GM23338 (cell line): ENCODE measurements at regions not wholly inside any gene's neighbourhood (a gene's known extent, or its start where the extent isn't known, plus 50 kb on each side); places are given as distances from the start of the nearest gene placed in this dataset.

ENCODE experiments used
- ATAC-seq: fragments of 200-7000 bp; cut with Tn5 transposase; 3 replicates; pipeline ENCODE4 v1.9.1; 2020
- DNase-seq: peaks from one replicate; pipeline ENCODE4 v3.0.0-alpha.2; 2015; ENCODE audit warnings: low spot score
- H2AFZ ChIP-seq: fragments of 200-600 bp; sonication (generic); 2 replicates; pipeline ENCODE4 v1.8.0; 2016; ENCODE audit warnings: antibody characterized with exemption, mild to moderate bottlenecking, moderate library complexity
- H3F3A ChIP-seq: fragments of 200-600 bp; sonication (generic); replicated peaks from 2 replicates; pipeline ENCODE4 v1.8.0; 2017; ENCODE audit warnings: antibody characterized with exemption, mixed run types, low read depth
- H3K27ac ChIP-seq: fragments of 200-600 bp; sonication (generic); 2 replicates; pipeline ENCODE4 v1.6.1; 2016; ENCODE audit warnings: low read depth
- H3K27me3 ChIP-seq: fragments of 200-600 bp; sonication (generic); 2 replicates; pipeline ENCODE4 v1.8.0; 2016; ENCODE audit warnings: mild to moderate bottlenecking, mixed run types, moderate library complexity; ENCODE audit not compliant: insufficient read depth
- H3K36me3 ChIP-seq: fragments of 200-600 bp; sonication (generic); 2 replicates; pipeline ENCODE4 v1.8.0; 2016; ENCODE audit warnings: mild to moderate bottlenecking; ENCODE audit not compliant: insufficient read depth
- H3K4me1 ChIP-seq: fragments of 200-600 bp; sonication (generic); 2 replicates; pipeline ENCODE4 v1.8.0; 2016; ENCODE audit warnings: mild to moderate bottlenecking, moderate library complexity; ENCODE audit not compliant: insufficient read depth
- H3K4me2 ChIP-seq: fragments of 200-600 bp; sonication (generic); 2 replicates; pipeline ENCODE4 v1.7.1; 2017; ENCODE audit warnings: mixed run types
- H3K4me3 ChIP-seq: fragments of 200-600 bp; sonication (generic); 2 replicates; pipeline ENCODE4 v1.6.1; 2016; ENCODE audit warnings: mixed run types
- H3K79me2 ChIP-seq: fragments of 200-600 bp; sonication (generic); replicated peaks from 2 replicates; pipeline ENCODE4 v1.8.0; 2017; ENCODE audit warnings: mild to moderate bottlenecking; ENCODE audit not compliant: insufficient read depth
- H3K9me2 ChIP-seq: fragments of 200-600 bp; sonication (generic); 2 replicates; pipeline ENCODE4 v1.8.0; 2017; ENCODE audit not compliant: insufficient read depth
- H4K20me1 ChIP-seq: fragments of 200-600 bp; sonication (generic); replicated peaks from 2 replicates; pipeline ENCODE4 v1.8.0; 2017; ENCODE audit warnings: mild to moderate bottlenecking; ENCODE audit not compliant: insufficient read depth
- H3K27ac Mint-ChIP-seq: 2 replicates; pipeline ENCODE4 v1.8.0; 2020; ENCODE audit warnings: inconsistent platforms, mild to moderate bottlenecking, moderate library complexity, mixed read lengths
- H3K27me3 Mint-ChIP-seq: 3 replicates; pipeline ENCODE4 v1.8.0; 2022; ENCODE audit warnings: low read depth, mild to moderate bottlenecking, moderate library complexity, mixed read lengths, inconsistent platforms; ENCODE audit not compliant: insufficient read depth, poor library complexity
- H3K36me3 Mint-ChIP-seq: 3 replicates; pipeline ENCODE4 v1.8.0; 2021; ENCODE audit warnings: low read depth, mild to moderate bottlenecking, inconsistent platforms, moderate library complexity, mixed read lengths
- H3K4me1 Mint-ChIP-seq: 3 replicates; pipeline ENCODE4 v1.8.0; 2020; ENCODE audit warnings: mild to moderate bottlenecking, inconsistent platforms, mixed read lengths
- H3K4me3 Mint-ChIP-seq: 3 replicates; pipeline ENCODE4 v1.8.0; 2021; ENCODE audit warnings: moderate library complexity, mild to moderate bottlenecking, inconsistent platforms, mixed read lengths
- H3K9me3 Mint-ChIP-seq: 3 replicates; pipeline ENCODE4 v1.8.0; 2020; ENCODE audit warnings: moderate library complexity, mild to moderate bottlenecking, inconsistent platforms, mixed read lengths
- CTCF ChIP-seq, 2 experiments: fragments of 200-600 bp in 1 of 2; sonication (generic) in 1 of 2; conservative IDR thresholded peaks; 2 replicates each; pipeline versions ENCODE4 v1.5.1 to v1.6.1; 2016 to 2017; ENCODE audit warnings: antibody characterized with exemption in 2 of 2, low read depth in 2 of 2, mild to moderate bottlenecking in 2 of 2, moderate library complexity in 1 of 2
- EZH2 ChIP-seq: fragments of 200-600 bp; sonication (generic); IDR thresholded peaks from one replicate; pipeline ENCODE4 v1.8.0; 2017; ENCODE audit warnings: antibody characterized with exemption, mild to moderate bottlenecking, low read depth; ENCODE audit not compliant: unreplicated experiment
- REST ChIP-seq: IDR thresholded peaks from one replicate; pipeline ENCODE4 v1.6.1; 2018; ENCODE audit warnings: antibody characterized with exemption; ENCODE audit not compliant: unreplicated experiment

GRCh38 chr1:4053160-4053748 is 153.2 kb upstream of the C1orf174 start (continued):
- no peak for TF ChIP-seq REST
- no peak for TF ChIP-seq CTCF (conservative IDR thresholded peaks at IDR 0.05; ENCODE audit: low read depth in 2 of 2)

- Histone ChIP-seq H3K27ac (no peak overlapping the region), H3K9me2 (no peaks in the 10 kb centered on the region), H3K4me2 (no peak overlapping the region), H2AFZ (no peak overlapping the region), H3K4me1 (no peaks in the 10 kb centered on the region), H3K27me3 (no peaks in the 10 kb centered on the region), H4K20me1 (no peaks in the 10 kb centered on the region), H3F3A (no peaks in the 10 kb centered on the region), H3K79me2 (no peaks in the 10 kb centered on the region), H3K4me3 (no peak overlapping the region), H3K36me3 (no peaks in the 10 kb centered on the region)
- no peak for DNase-seq
- H3K4me3 Mint-ChIP-seq, result no peak overlapping the region
- H3K27ac Mint-ChIP-seq, result no peak overlapping the region
- peaks cover 16% of the 10 kb centered on the region for H3K36me3 Mint-ChIP-seq
- H3K4me1 Mint-ChIP-seq, result 0 out of 3 replicates have a peak, but pooled peaks cover 2% of the 10 kb centered on the region
- ATAC-seq, result no peak
- peaks cover 15% of the 10 kb centered on the region for H3K27me3 Mint-ChIP-seq
- no peak for TF ChIP-seq CTCF (conservative IDR thresholded peaks at IDR 0.05; ENCODE audit: low read depth in 2 of 2)
- no peak for TF ChIP-seq EZH2
- H3K9me3 Mint-ChIP-seq, result peaks cover 83% of the 10 kb centered on the region
Measured at GRCh38 chr1:4053774-4054173, 153.7 kb upstream of the C1orf174 start.
